ENCODE measurements at regions not wholly inside any gene's neighbourhood (a gene's known extent, or its start where the extent isn't known, plus 50 kb on each side); places are given as distances from the start of the nearest gene placed in this dataset.

- TF ChIP-seq POLR2AphosphoS5 (IDR thresholded peaks at IDR 0.05; ENCODE audit: low read depth, low read length) (no peak), TAF1 (IDR thresholded peaks at IDR 0.05; ENCODE audit: borderline replicate concordance, insufficient read depth, low read length) (no peak), REST (IDR thresholded peaks at IDR 0.05; ENCODE audit: insufficient read depth in 1 of 2, low read depth in 2 of 2, low read length in 2 of 2) (no peak), SIN3A (IDR thresholded peaks at IDR 0.05; ENCODE audit: borderline replicate concordance, insufficient read depth, low read length) (no peak)
These were observed 155.3 kb upstream of the LSM14A start for GRCh38 chr19:34017024-34017423.
